ENCODE measurements at regions not wholly inside any gene's neighbourhood (a gene's known extent, or its start where the extent isn't known, plus 50 kb on each side); places are given as distances from the start of the nearest gene placed in this dataset.

GRCh38 chr20:40880063-40880728 is 148.4 kb upstream of the TOP1 start:
- DNase-seq (ENCODE audit: low read depth) (no peak), FAIRE-seq (no peak)
- Mint-ChIP-seq H3K27ac (ENCODE audit: unreplicated experiment) (no peak overlapping the region), H3K27me3 (ENCODE audit: low read depth, unreplicated experiment) (peaks cover 2% of the 10 kb centered on the region), H3K4me3 (ENCODE audit: unreplicated experiment) (no peak overlapping the region), H3K36me3 (ENCODE audit: low read depth, unreplicated experiment) (no peaks in the 10 kb centered on the region), H3K9me3 (ENCODE audit: unreplicated experiment) (peaks cover 5% of the 10 kb centered on the region), H3K4me1 (ENCODE audit: low read depth, unreplicated experiment) (peaks cover 6% of the 10 kb centered on the region)
- H3K4me3 ChIP-seq (ENCODE audit: insufficient read depth, low read depth, low read length), result no peak overlapping the region
- no peaks in the 10 kb centered on the region for H3K4me1 ChIP-seq (ENCODE audit: insufficient read depth, low read length)
- H3K9ac ChIP-seq (ENCODE audit: low read length), result no peak overlapping the region
- no peak overlapping the region for H3K4me2 ChIP-seq (ENCODE audit: low read length)
- no peaks in the 10 kb centered on the region for H3K9me3 ChIP-seq (ENCODE audit: insufficient read depth, low read depth, low read length)
- H3K27me3 ChIP-seq (ENCODE audit: insufficient read depth, low read length), result peaks cover 2% of the 10 kb centered on the region
- TF ChIP-seq EZH2 (IDR thresholded peaks at IDR 0.05; ENCODE audit: insufficient read depth, low read length), result no peak
- TF ChIP-seq CTCF (IDR thresholded peaks at IDR 0.05; ENCODE audit: insufficient read depth, low read depth, low read length), result no peak
- H3K36me3 ChIP-seq (ENCODE audit: insufficient read depth, low read length), result no peaks in the 10 kb centered on the region
- no peaks in the 10 kb centered on the region for H3K79me2 ChIP-seq (ENCODE audit: insufficient read depth, low read length)
- H3K27ac ChIP-seq (ENCODE audit: low read depth, low read length), result no peak overlapping the region
- no peak overlapping the region for H2AFZ ChIP-seq (ENCODE audit: low read depth, low read length)
- H4K20me1 ChIP-seq (ENCODE audit: insufficient read depth, low read length), result no peaks in the 10 kb centered on the region

- Histone ChIP-seq H3K4me3 (ENCODE audit: insufficient read depth, low read depth, low read length) (no peak overlapping the region), H4K20me1 (ENCODE audit: insufficient read depth, low read length) (no peaks in the 10 kb centered on the region), H3K4me2 (ENCODE audit: low read length) (no peak overlapping the region), H3K27ac (ENCODE audit: low read depth, low read length) (no peak overlapping the region), H3K9ac (ENCODE audit: low read length) (no peak overlapping the region), H3K36me3 (ENCODE audit: insufficient read depth, low read length) (no peaks in the 10 kb centered on the region), H2AFZ (ENCODE audit: low read depth, low read length) (no peak overlapping the region), H3K79me2 (ENCODE audit: insufficient read depth, low read length) (no peaks in the 10 kb centered on the region), H3K9me3 (ENCODE audit: insufficient read depth, low read depth, low read length) (no peaks in the 10 kb centered on the region), H3K4me1 (ENCODE audit: insufficient read depth, low read length) (no peaks in the 10 kb centered on the region), H3K27me3 (ENCODE audit: insufficient read depth, low read length) (peaks cover 2% of the 10 kb centered on the region)
- H3K27me3 Mint-ChIP-seq (ENCODE audit: low read depth, unreplicated experiment), result peaks cover 4% of the 10 kb centered on the region
- no peak overlapping the region for H3K4me3 Mint-ChIP-seq (ENCODE audit: unreplicated experiment)
- H3K27ac Mint-ChIP-seq (ENCODE audit: unreplicated experiment), result no peak overlapping the region
- TF ChIP-seq EZH2 (IDR thresholded peaks at IDR 0.05; ENCODE audit: insufficient read depth, low read length), result no peak
- TF ChIP-seq CTCF (IDR thresholded peaks at IDR 0.05; ENCODE audit: insufficient read depth, low read depth, low read length), result no peak
- peaks cover 6% of the 10 kb centered on the region for H3K4me1 Mint-ChIP-seq (ENCODE audit: low read depth, unreplicated experiment)
- DNase-seq (ENCODE audit: low read depth), result no peak
- peaks cover 6% of the 10 kb centered on the region for H3K9me3 Mint-ChIP-seq (ENCODE audit: unreplicated experiment)
- no peak for FAIRE-seq
- no peaks in the 10 kb centered on the region for H3K36me3 Mint-ChIP-seq (ENCODE audit: low read depth, unreplicated experiment)
These were observed 147.9 kb upstream of the TOP1 start for GRCh38 chr20:40880729-40881109.

- Mint-ChIP-seq H3K4me1 (ENCODE audit: low read depth, unreplicated experiment) (peaks cover 6% of the 10 kb centered on the region), H3K4me3 (ENCODE audit: unreplicated experiment) (no peak overlapping the region), H3K9me3 (ENCODE audit: unreplicated experiment) (peaks cover 6% of the 10 kb centered on the region), H3K27ac (ENCODE audit: unreplicated experiment) (no peak overlapping the region), H3K27me3 (ENCODE audit: low read depth, unreplicated experiment) (peaks cover 5% of the 10 kb centered on the region), H3K36me3 (ENCODE audit: low read depth, unreplicated experiment) (no peaks in the 10 kb centered on the region)
- Histone ChIP-seq H3K9ac (ENCODE audit: low read length) (no peak overlapping the region), H3K4me3 (ENCODE audit: insufficient read depth, low read depth, low read length) (no peak overlapping the region), H3K4me2 (ENCODE audit: low read length) (no peak overlapping the region), H2AFZ (ENCODE audit: low read depth, low read length) (no peak overlapping the region), H3K36me3 (ENCODE audit: insufficient read depth, low read length) (no peaks in the 10 kb centered on the region), H3K9me3 (ENCODE audit: insufficient read depth, low read depth, low read length) (no peaks in the 10 kb centered on the region), H3K27me3 (ENCODE audit: insufficient read depth, low read length) (peaks cover 3% of the 10 kb centered on the region), H4K20me1 (ENCODE audit: insufficient read depth, low read length) (no peaks in the 10 kb centered on the region), H3K4me1 (ENCODE audit: insufficient read depth, low read length) (no peaks in the 10 kb centered on the region), H3K79me2 (ENCODE audit: insufficient read depth, low read length) (no peaks in the 10 kb centered on the region), H3K27ac (ENCODE audit: low read depth, low read length) (no peak overlapping the region)
- no peak for DNase-seq (ENCODE audit: low read depth)
- FAIRE-seq, result no peak
- TF ChIP-seq EZH2 (IDR thresholded peaks at IDR 0.05; ENCODE audit: insufficient read depth, low read length), result no peak
- TF ChIP-seq CTCF (IDR thresholded peaks at IDR 0.05; ENCODE audit: insufficient read depth, low read depth, low read length), result no peak
These were observed 146.5 kb upstream of the TOP1 start for GRCh38 chr20:40882152-40882551.
